Neutrophil (primary cell): ENCODE measurements at regions not wholly inside any gene's neighbourhood (a gene's known extent, or its start where the extent isn't known, plus 50 kb on each side); places are given as distances from the start of the nearest gene placed in this dataset.
"Not testable (repeated sequence)": the region's sequence is repeated elsewhere in the genome, so short reads cannot be mapped to it uniquely, and the experiment has no call there.

Experiments used
- H3K27ac ChIP-seq: fragments of 200-600 bp; sonication (generic); 2 replicates; pipeline ENCODE4 v1.5.1; 2016; ENCODE audit warnings: mild to moderate bottlenecking, moderate library complexity
- H3K27me3 ChIP-seq: fragments of 200-600 bp; sonication (generic); 2 replicates; pipeline ENCODE4 v1.6.0; 2016; ENCODE audit warnings: mild to moderate bottlenecking
- H3K36me3 ChIP-seq: fragments of 200-600 bp; sonication (generic); 2 replicates; pipeline ENCODE4 v1.5.1; 2017
- H3K4me1 ChIP-seq, 2 experiments: fragments of 200-600 bp in 1 of 2; sonication (generic) in 1 of 2; 1 replicate in 1 of 2; 2 replicates in 1 of 2; pipeline versions ENCODE4 v1.5.1 to v1.6.1; 2013 to 2016; ENCODE audit warnings: low read depth in 1 of 2, low read length in 1 of 2, mild to moderate bottlenecking in 1 of 2, moderate library complexity in 1 of 2; ENCODE audit not compliant: control insufficient read depth in 1 of 2, insufficient read depth in 1 of 2
- H3K4me3 ChIP-seq, 2 experiments: fragments of 200-600 bp in 1 of 2; sonication (generic) in 1 of 2; 1 replicate in 1 of 2; 2 replicates in 1 of 2; pipeline ENCODE4 v1.5.1; 2013 to 2016; ENCODE audit warnings: low read depth in 1 of 2, low read length in 1 of 2, mild to moderate bottlenecking in 1 of 2, moderate library complexity in 1 of 2
- H3K9me3 ChIP-seq: fragments of 200-600 bp; sonication (generic); 2 replicates; pipeline ENCODE4 v1.5.1; 2016
- CTCF ChIP-seq: fragments of 200-600 bp; sonication (generic); IDR thresholded peaks from 2 replicates; pipeline ENCODE4 v1.5.1; 2016; ENCODE audit warnings: antibody characterized with exemption

- TF ChIP-seq CTCF = no peak
- Histone ChIP-seq H3K36me3 (no peaks in the 10 kb centered on the region), H3K9me3 (no peaks in the 10 kb centered on the region), H3K27ac (no peak overlapping the region), H3K27me3 (no peaks in the 10 kb centered on the region), H3K4me1 (no peaks in the 10 kb centered on the region), H3K4me3 (no peak overlapping the region)
Measured at GRCh38 chrX:7614616-7615015, 228.4 kb upstream of the VCX start.

GRCh38 chrX:7608625-7609024 lies 234.3 kb upstream of the VCX start:
- H3K4me3 ChIP-seq, H3K36me3 ChIP-seq, H3K27me3 ChIP-seq, H3K9me3 ChIP-seq, H3K4me1 ChIP-seq, H3K27ac ChIP-seq: not testable (repeated sequence)

GRCh38 chrX:7606039-7606652 lies 236.8 kb upstream of the VCX start:
- no peaks in the 10 kb centered on the region for H3K4me1 ChIP-seq
- no peak for TF ChIP-seq CTCF
- H3K27me3 ChIP-seq = no peaks in the 10 kb centered on the region
- H3K27ac ChIP-seq = no peak overlapping the region
- H3K4me3 ChIP-seq = no peak overlapping the region
- H3K9me3 ChIP-seq = no peaks in the 10 kb centered on the region
- H3K36me3 ChIP-seq = no peaks in the 10 kb centered on the region

- H3K36me3 ChIP-seq = no peaks in the 10 kb centered on the region
Measured at GRCh38 chrX:7603387-7603786, 239.6 kb upstream of the VCX start.

GRCh38 chrX:7596822-7597221 lies 246.1 kb upstream of the VCX start:
- no peaks in the 10 kb centered on the region for H3K9me3 ChIP-seq
- no peaks in the 10 kb centered on the region for H3K4me1 ChIP-seq
- no peaks in the 10 kb centered on the region for H3K36me3 ChIP-seq

More at GRCh38 chrX:7603387-7603786, 239.6 kb upstream of the VCX start:
- Histone ChIP-seq H3K27me3 (no peaks in the 10 kb centered on the region), H3K4me3 (no peak overlapping the region), H3K27ac (no peak overlapping the region), H3K9me3 (no peaks in the 10 kb centered on the region), H3K4me1 (no peaks in the 10 kb centered on the region)
- TF ChIP-seq CTCF = no peak

GRCh38 chrX:7593370-7593769 lies 249.6 kb upstream of the VCX start:
- H3K27ac ChIP-seq, H3K9me3 ChIP-seq, H3K4me1 ChIP-seq, H3K4me3 ChIP-seq, H3K27me3 ChIP-seq, H3K36me3 ChIP-seq: not testable (repeated sequence)

More at GRCh38 chrX:7596822-7597221, 246.1 kb upstream of the VCX start:
- Histone ChIP-seq H3K4me3 (no peak overlapping the region), H3K27ac (no peak overlapping the region), H3K27me3 (no peaks in the 10 kb centered on the region)
- no peak for TF ChIP-seq CTCF

GRCh38 chrX:7586126-7586525 lies 256.8 kb upstream of the VCX start:
- TF ChIP-seq CTCF = no peak
- no peak overlapping the region for H3K27ac ChIP-seq
- no peak overlapping the region for H3K4me3 ChIP-seq
- no peaks in the 10 kb centered on the region for H3K27me3 ChIP-seq
- H3K4me1 ChIP-seq = no peaks in the 10 kb centered on the region
- no peaks in the 10 kb centered on the region for H3K9me3 ChIP-seq
- H3K36me3 ChIP-seq = no peaks in the 10 kb centered on the region
